Neural cell (in vitro differentiated cells): ENCODE measurements at regions not wholly inside any gene's neighbourhood (a gene's known extent, or its start where the extent isn't known, plus 50 kb on each side); places are given as distances from the start of the nearest gene placed in this dataset.

ENCODE experiments used
- H2AFZ ChIP-seq: fragments of 200-600, 300-800 bp; sonication (generic), shearing (Covaris generic); 2 replicates; pipeline ENCODE4 v1.6.0; 2014; ENCODE audit warnings: low read depth, mild to moderate bottlenecking, antibody characterized with exemption, low read length, moderate library complexity
- H3F3A ChIP-seq: fragments of 200-600 bp; shearing (Covaris generic); 2 replicates; pipeline ENCODE4 v1.6.1; 2016; ENCODE audit warnings: mild to moderate bottlenecking, moderate library complexity, mixed read lengths, antibody characterized with exemption, low read length; ENCODE audit not compliant: insufficient read depth, poor library complexity, severe bottlenecking
- H3K27ac ChIP-seq: fragments of 200-600, 300-800 bp; sonication (generic), shearing (Covaris generic); 2 replicates; pipeline ENCODE4 v1.5.1; 2014; ENCODE audit warnings: mild to moderate bottlenecking, low read length, moderate library complexity
- H3K27me3 ChIP-seq: fragments of 300-800, 200-600 bp; sonication (generic), shearing (Covaris generic); 2 replicates; pipeline ENCODE4 v1.6.0; 2014; ENCODE audit warnings: mild to moderate bottlenecking, low read depth, low read length, moderate library complexity; ENCODE audit not compliant: insufficient read depth
- H3K36me3 ChIP-seq: fragments of 300-800, 200-600 bp; sonication (generic), shearing (Covaris generic); 2 replicates; pipeline ENCODE4 v1.5.1; 2014; ENCODE audit warnings: mild to moderate bottlenecking, antibody characterized with exemption, low read length, moderate library complexity; ENCODE audit not compliant: insufficient read depth
- H3K4me2 ChIP-seq: fragments of 300-800, 200-600 bp; sonication (generic), shearing (Covaris generic); 2 replicates; pipeline ENCODE4 v1.6.0; 2014; ENCODE audit warnings: mild to moderate bottlenecking, low read length
- H3K4me3 ChIP-seq: fragments of 300-800, 200-600 bp; sonication (generic), shearing (Covaris generic); 2 replicates; pipeline ENCODE4 v1.5.1; 2014; ENCODE audit warnings: mild to moderate bottlenecking, low read length, moderate library complexity
- H3K79me2 ChIP-seq: fragments of 200-600 bp; shearing (Covaris generic); replicated peaks from 2 replicates; pipeline ENCODE4 v1.6.0; 2014; ENCODE audit warnings: mild to moderate bottlenecking, low read length, moderate library complexity; ENCODE audit not compliant: insufficient read depth
- H3K9ac ChIP-seq: fragments of 300-800, 200-600 bp; sonication (generic), shearing (Covaris generic); 2 replicates; pipeline ENCODE4 v1.6.1; 2016; ENCODE audit warnings: mild to moderate bottlenecking, low read length, mixed read lengths
- H3K9me2 ChIP-seq: fragments of 200-600 bp; shearing (Covaris generic); 2 replicates; pipeline ENCODE4 v1.6.1; 2016; ENCODE audit warnings: mild to moderate bottlenecking, low read length, mixed read lengths; ENCODE audit not compliant: insufficient read depth
- H3K9me3 ChIP-seq: fragments of 200-600, 300-800 bp; sonication (generic), shearing (Covaris generic); 2 replicates; pipeline ENCODE4 v1.6.1; 2016; ENCODE audit warnings: mild to moderate bottlenecking, mixed run types, low read length, moderate library complexity, mixed read lengths
- H4K20me1 ChIP-seq: fragments of 200-600 bp; shearing (Covaris generic); 2 replicates; pipeline ENCODE4 v1.6.1; 2016; ENCODE audit warnings: mild to moderate bottlenecking, mixed run types; ENCODE audit not compliant: insufficient read depth
- EP300 ChIP-seq: fragments of 450-650 bp; conservative IDR thresholded peaks from 2 replicates; pipeline ENCODE4 v1.6.1; 2014; ENCODE audit warnings: antibody characterized with exemption, mild to moderate bottlenecking, moderate library complexity; ENCODE audit not compliant: poor library complexity, severe bottlenecking
- EZH2 ChIP-seq: fragments of 200-600, 300-800 bp; shearing (Covaris generic), sonication (generic); IDR thresholded peaks from 2 replicates; pipeline ENCODE4 v1.6.1; 2014; ENCODE audit warnings: antibody characterized with exemption, low read length, borderline replicate concordance, mild to moderate bottlenecking; ENCODE audit not compliant: insufficient read depth, poor library complexity, severe bottlenecking
- POLR2AphosphoS5 ChIP-seq: IDR thresholded peaks from 2 replicates; pipeline ENCODE4 v1.6.1; 2012
- RAD21 ChIP-seq: fragments of 450-650 bp; conservative IDR thresholded peaks from 2 replicates; pipeline ENCODE4 v1.6.1; 2014; ENCODE audit warnings: antibody characterized with exemption, mild to moderate bottlenecking, moderate library complexity
- SMC3 ChIP-seq: fragments of 450-650 bp; conservative IDR thresholded peaks from 2 replicates; pipeline ENCODE4 v1.6.1; 2014; ENCODE audit warnings: antibody characterized with exemption, mild to moderate bottlenecking, moderate library complexity; ENCODE audit not compliant: poor library complexity
- TAF1 ChIP-seq: IDR thresholded peaks from 2 replicates; pipeline ENCODE4 v1.6.1; 2012; ENCODE audit warnings: low read depth
- TF ChIP-seq, protein P1 (sequence below): IDR thresholded peaks from 2 replicates; pipeline ENCODE4 v1.6.1; 2012; ENCODE audit warnings: borderline replicate concordance
- TF ChIP-seq, protein P2 (sequence below): fragments of 450-650 bp; IDR thresholded peaks from 2 replicates; pipeline ENCODE4 v1.5.1; 2014; ENCODE audit warnings: antibody characterized with exemption, mild to moderate bottlenecking, moderate library complexity; ENCODE audit not compliant: poor library complexity, severe bottlenecking

DNA sequence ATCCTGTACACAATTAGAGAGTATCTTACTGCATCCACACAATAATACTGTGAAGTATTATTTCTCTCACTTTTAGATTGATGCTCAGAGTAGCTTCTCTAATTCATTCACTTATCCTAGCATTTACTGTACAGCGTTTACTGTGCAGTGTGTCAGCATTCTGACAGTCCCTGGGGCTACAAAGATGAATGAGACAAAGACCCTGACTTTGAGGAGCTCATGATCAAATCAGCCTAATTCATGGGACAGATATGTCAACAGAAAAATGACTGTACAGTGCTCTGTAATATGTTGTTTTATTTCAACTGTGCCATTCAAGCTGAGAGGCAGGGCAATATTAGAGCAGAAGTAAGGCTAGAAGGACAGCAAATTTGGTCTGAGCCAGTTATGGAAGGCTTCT, 152.5 kb downstream of the ZNF648 start:
- no peak overlapping the region for H3K4me2 ChIP-seq
- H3K79me2 ChIP-seq: no peaks in the 10 kb centered on the region
- no peak overlapping the region for H3K9ac ChIP-seq
- no peak for TF ChIP-seq RAD21
- TF ChIP-seq POLR2AphosphoS5: peak; percentile 93
- TF ChIP-seq, protein P1, sequence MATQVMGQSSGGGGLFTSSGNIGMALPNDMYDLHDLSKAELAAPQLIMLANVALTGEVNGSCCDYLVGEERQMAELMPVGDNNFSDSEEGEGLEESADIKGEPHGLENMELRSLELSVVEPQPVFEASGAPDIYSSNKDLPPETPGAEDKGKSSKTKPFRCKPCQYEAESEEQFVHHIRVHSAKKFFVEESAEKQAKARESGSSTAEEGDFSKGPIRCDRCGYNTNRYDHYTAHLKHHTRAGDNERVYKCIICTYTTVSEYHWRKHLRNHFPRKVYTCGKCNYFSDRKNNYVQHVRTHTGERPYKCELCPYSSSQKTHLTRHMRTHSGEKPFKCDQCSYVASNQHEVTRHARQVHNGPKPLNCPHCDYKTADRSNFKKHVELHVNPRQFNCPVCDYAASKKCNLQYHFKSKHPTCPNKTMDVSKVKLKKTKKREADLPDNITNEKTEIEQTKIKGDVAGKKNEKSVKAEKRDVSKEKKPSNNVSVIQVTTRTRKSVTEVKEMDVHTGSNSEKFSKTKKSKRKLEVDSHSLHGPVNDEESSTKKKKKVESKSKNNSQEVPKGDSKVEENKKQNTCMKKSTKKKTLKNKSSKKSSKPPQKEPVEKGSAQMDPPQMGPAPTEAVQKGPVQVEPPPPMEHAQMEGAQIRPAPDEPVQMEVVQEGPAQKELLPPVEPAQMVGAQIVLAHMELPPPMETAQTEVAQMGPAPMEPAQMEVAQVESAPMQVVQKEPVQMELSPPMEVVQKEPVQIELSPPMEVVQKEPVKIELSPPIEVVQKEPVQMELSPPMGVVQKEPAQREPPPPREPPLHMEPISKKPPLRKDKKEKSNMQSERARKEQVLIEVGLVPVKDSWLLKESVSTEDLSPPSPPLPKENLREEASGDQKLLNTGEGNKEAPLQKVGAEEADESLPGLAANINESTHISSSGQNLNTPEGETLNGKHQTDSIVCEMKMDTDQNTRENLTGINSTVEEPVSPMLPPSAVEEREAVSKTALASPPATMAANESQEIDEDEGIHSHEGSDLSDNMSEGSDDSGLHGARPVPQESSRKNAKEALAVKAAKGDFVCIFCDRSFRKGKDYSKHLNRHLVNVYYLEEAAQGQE: peak; percentile 17
- TF ChIP-seq, protein P2, sequence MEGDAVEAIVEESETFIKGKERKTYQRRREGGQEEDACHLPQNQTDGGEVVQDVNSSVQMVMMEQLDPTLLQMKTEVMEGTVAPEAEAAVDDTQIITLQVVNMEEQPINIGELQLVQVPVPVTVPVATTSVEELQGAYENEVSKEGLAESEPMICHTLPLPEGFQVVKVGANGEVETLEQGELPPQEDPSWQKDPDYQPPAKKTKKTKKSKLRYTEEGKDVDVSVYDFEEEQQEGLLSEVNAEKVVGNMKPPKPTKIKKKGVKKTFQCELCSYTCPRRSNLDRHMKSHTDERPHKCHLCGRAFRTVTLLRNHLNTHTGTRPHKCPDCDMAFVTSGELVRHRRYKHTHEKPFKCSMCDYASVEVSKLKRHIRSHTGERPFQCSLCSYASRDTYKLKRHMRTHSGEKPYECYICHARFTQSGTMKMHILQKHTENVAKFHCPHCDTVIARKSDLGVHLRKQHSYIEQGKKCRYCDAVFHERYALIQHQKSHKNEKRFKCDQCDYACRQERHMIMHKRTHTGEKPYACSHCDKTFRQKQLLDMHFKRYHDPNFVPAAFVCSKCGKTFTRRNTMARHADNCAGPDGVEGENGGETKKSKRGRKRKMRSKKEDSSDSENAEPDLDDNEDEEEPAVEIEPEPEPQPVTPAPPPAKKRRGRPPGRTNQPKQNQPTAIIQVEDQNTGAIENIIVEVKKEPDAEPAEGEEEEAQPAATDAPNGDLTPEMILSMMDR: no peak
- TF ChIP-seq TAF1: no peak
- peak; percentile 86 for TF ChIP-seq EP300
- no peak for TF ChIP-seq EZH2
- no peaks in the 10 kb centered on the region for H3F3A ChIP-seq
- no peak overlapping the region for H3K27ac ChIP-seq
- H3K9me2 ChIP-seq: no peaks in the 10 kb centered on the region
- no peak overlapping the region for H3K4me3 ChIP-seq
- no peak overlapping the region for H2AFZ ChIP-seq
- no peaks in the 10 kb centered on the region for H3K27me3 ChIP-seq
- H3K9me3 ChIP-seq: no peaks in the 10 kb centered on the region
- no peaks in the 10 kb centered on the region for H3K36me3 ChIP-seq
- H4K20me1 ChIP-seq: no peaks in the 10 kb centered on the region

DNA sequence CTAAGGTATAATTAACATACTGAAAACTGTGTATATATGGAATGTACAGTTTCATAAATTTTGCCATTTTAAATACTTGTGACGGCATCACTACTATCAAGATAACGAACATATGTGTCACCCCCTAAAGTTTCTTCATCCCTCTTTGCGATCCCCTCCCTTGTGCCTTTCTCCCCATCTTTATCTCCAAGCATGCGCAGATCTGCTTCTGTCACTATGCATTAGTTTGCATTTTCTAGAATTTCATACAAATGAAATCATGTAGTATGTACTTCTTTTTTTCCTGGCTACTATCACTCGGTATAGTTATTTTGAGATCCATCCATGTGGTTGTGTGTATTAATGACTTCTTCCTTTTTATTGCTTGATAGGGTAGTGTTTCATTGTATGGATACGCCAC, 154.9 kb downstream of the ZNF648 start:
- Histone ChIP-seq H3K4me3 (no peak overlapping the region), H3K9ac (no peak overlapping the region), H4K20me1 (no peaks in the 10 kb centered on the region), H3K36me3 (no peaks in the 10 kb centered on the region), H3K9me2 (no peaks in the 10 kb centered on the region), H3K9me3 (no peaks in the 10 kb centered on the region), H3K79me2 (no peaks in the 10 kb centered on the region), H3K4me2 (no peak overlapping the region), H3F3A (no peaks in the 10 kb centered on the region), H3K27me3 (no peaks in the 10 kb centered on the region), H3K27ac (no peak overlapping the region), H2AFZ (no peak overlapping the region)
- TF ChIP-seq EP300 (no peak), EZH2 (no peak), POLR2AphosphoS5 (no peak), TAF1 (no peak), RAD21 (no peak), SMC3 (no peak)
- TF ChIP-seq, protein P2: no peak
